Mammary epithelial cell (primary cell): ENCODE measurements at regions not wholly inside any gene's neighbourhood (a gene's known extent, or its start where the extent isn't known, plus 50 kb on each side); places are given as distances from the start of the nearest gene placed in this dataset.

Experiments
- EZH2 ChIP-seq: IDR thresholded peaks from 2 replicates; pipeline ENCODE4 v1.6.1; 2012; ENCODE audit warnings: low read length, inconsistent platforms, borderline replicate concordance
- TF ChIP-seq, protein P1 (sequence below), 2 donors: IDR thresholded peaks in 1 of 2; conservative IDR thresholded peaks in 1 of 2; 2 replicates each; pipeline ENCODE4 v1.5.1; 2011 to 2012; ENCODE audit warnings: inconsistent platforms in 2 of 2, low read length in 2 of 2, mild to moderate bottlenecking in 2 of 2, control low read depth in 1 of 2, low read depth in 1 of 2; ENCODE audit not compliant: insufficient read depth in 1 of 2; ENCODE audit errors: extremely low read depth in 1 of 2

DNA sequence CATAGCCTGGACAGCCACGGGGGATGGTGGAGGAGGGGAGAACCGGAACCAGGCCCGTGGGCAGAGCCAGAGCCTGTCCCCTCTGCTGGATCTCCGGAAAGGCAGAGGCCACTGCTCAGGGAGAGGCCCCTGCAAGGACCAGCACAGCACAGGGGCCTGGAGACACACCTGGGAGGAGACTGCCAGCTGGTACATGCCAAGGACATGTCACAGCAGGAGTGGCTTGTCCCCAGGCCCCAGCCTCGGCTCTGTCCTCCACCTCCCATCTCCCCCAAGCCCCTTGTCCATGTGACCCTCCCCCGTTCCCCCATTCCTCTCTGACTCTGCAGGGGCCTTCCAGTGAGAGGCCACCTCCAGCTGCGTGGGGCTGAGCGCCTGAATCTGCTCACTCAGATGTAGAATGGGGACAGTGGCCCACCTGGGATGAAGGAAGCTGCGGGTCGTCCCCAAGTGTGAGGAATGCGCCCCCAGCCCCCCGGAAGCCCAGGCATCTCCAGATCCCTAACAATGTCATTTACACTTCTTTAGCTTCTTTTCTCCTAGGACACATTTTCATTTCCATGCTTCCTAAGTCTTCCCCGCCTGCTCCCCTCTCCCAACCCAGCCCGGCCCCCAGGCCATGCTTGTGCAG is 349.6 kb upstream of the IRX2 start:
- TF ChIP-seq, protein P1, sequence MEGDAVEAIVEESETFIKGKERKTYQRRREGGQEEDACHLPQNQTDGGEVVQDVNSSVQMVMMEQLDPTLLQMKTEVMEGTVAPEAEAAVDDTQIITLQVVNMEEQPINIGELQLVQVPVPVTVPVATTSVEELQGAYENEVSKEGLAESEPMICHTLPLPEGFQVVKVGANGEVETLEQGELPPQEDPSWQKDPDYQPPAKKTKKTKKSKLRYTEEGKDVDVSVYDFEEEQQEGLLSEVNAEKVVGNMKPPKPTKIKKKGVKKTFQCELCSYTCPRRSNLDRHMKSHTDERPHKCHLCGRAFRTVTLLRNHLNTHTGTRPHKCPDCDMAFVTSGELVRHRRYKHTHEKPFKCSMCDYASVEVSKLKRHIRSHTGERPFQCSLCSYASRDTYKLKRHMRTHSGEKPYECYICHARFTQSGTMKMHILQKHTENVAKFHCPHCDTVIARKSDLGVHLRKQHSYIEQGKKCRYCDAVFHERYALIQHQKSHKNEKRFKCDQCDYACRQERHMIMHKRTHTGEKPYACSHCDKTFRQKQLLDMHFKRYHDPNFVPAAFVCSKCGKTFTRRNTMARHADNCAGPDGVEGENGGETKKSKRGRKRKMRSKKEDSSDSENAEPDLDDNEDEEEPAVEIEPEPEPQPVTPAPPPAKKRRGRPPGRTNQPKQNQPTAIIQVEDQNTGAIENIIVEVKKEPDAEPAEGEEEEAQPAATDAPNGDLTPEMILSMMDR (conservative IDR thresholded peaks at IDR 0.05 in 1 of 2, IDR thresholded peaks at IDR 0.05 in 1 of 2; ENCODE audit: extremely low read depth in 1 of 2, insufficient read depth in 1 of 2, low read depth in 1 of 2, low read length in 2 of 2), result no peak
- no peak for TF ChIP-seq EZH2
